Type B pancreatic cell (in vitro differentiated cells): ENCODE measurements at regions not wholly inside any gene's neighbourhood (a gene's known extent, or its start where the extent isn't known, plus 50 kb on each side); places are given as distances from the start of the nearest gene placed in this dataset.

Source experiments
- DNase-seq: peaks from one replicate; pipeline ENCODE4 v3.0.0; 2021; ENCODE audit warnings: mixed read lengths; ENCODE audit not compliant: unreplicated experiment; ENCODE audit errors: extremely low spot score
- H3K27ac Mint-ChIP-seq: 2 replicates; pipeline ENCODE4 v1.8.0; 2021; ENCODE audit warnings: mild to moderate bottlenecking, mixed read lengths
- H3K27me3 Mint-ChIP-seq: 2 replicates; pipeline ENCODE4 v1.8.0; 2021; ENCODE audit warnings: mixed read lengths
- H3K36me3 Mint-ChIP-seq: 2 replicates; pipeline ENCODE4 v1.8.0; 2021; ENCODE audit warnings: mixed read lengths
- H3K4me1 Mint-ChIP-seq: one replicate; pipeline ENCODE4 v1.8.0; 2021; ENCODE audit warnings: mixed read lengths; ENCODE audit not compliant: unreplicated experiment
- H3K4me3 Mint-ChIP-seq: 2 replicates; pipeline ENCODE4 v1.8.0; 2021; ENCODE audit warnings: mild to moderate bottlenecking, mixed read lengths
- H3K9me3 Mint-ChIP-seq: 2 replicates; pipeline ENCODE4 v1.8.0; 2021; ENCODE audit warnings: mixed read lengths
- CTCF ChIP-seq: fragments of 200-600 bp; sonication (generic); conservative IDR thresholded peaks from 2 replicates; pipeline ENCODE4 v1.5.0; 2021; ENCODE audit warnings: antibody characterized with exemption, mild to moderate bottlenecking

- no peak overlapping the region for H3K27ac Mint-ChIP-seq
- DNase-seq, result no peak
- H3K9me3 Mint-ChIP-seq, result peaks cover 24% of the 10 kb centered on the region
- no peak overlapping the region for H3K4me3 Mint-ChIP-seq
- H3K4me1 Mint-ChIP-seq, result peaks cover 4% of the 10 kb centered on the region
- TF ChIP-seq CTCF, result no peak
- H3K36me3 Mint-ChIP-seq, result peaks cover 4% of the 10 kb centered on the region
- H3K27me3 Mint-ChIP-seq, result peaks cover 8% of the 10 kb centered on the region
Measured at GRCh38 chr17:69962436-69962995, 112.5 kb upstream of the KCNJ16 start.

GRCh38 chr17:69967910-69968411 lies 107.1 kb upstream of the KCNJ16 start:
- Mint-ChIP-seq H3K4me3 (no peak overlapping the region), H3K27me3 (no peaks in the 10 kb centered on the region), H3K4me1 (no peaks in the 10 kb centered on the region), H3K27ac (no peak overlapping the region), H3K9me3 (peaks cover 22% of the 10 kb centered on the region), H3K36me3 (peaks cover 4% of the 10 kb centered on the region)
- DNase-seq, result no peak
- no peak for TF ChIP-seq CTCF

GRCh38 chr17:69969897-69970296 lies 105.1 kb upstream of the KCNJ16 start:
- Mint-ChIP-seq H3K36me3 (peaks cover 4% of the 10 kb centered on the region), H3K27me3 (no peaks in the 10 kb centered on the region), H3K9me3 (peaks cover 17% of the 10 kb centered on the region), H3K4me3 (no peak overlapping the region), H3K4me1 (no peaks in the 10 kb centered on the region), H3K27ac (no peak overlapping the region)
- TF ChIP-seq CTCF, result no peak
- no peak for DNase-seq

- Mint-ChIP-seq H3K4me1 (no peaks in the 10 kb centered on the region), H3K9me3 (peaks cover 4% of the 10 kb centered on the region), H3K27ac (no peak overlapping the region), H3K27me3 (no peaks in the 10 kb centered on the region), H3K4me3 (no peak overlapping the region), H3K36me3 (no peaks in the 10 kb centered on the region)
- no peak for DNase-seq
- TF ChIP-seq CTCF, result no peak
Measured at GRCh38 chr17:69972251-69972650, 102.8 kb upstream of the KCNJ16 start.

- DNase-seq, result no peak
- no peak for TF ChIP-seq CTCF
- Mint-ChIP-seq H3K4me3 (no peak overlapping the region), H3K9me3 (peaks cover 4% of the 10 kb centered on the region), H3K27ac (no peak overlapping the region), H3K4me1 (no peaks in the 10 kb centered on the region), H3K27me3 (no peaks in the 10 kb centered on the region), H3K36me3 (no peaks in the 10 kb centered on the region)
Measured at GRCh38 chr17:69975808-69976207, 99.2 kb upstream of the KCNJ16 start.
